ENCODE measurements at regions not wholly inside any gene's neighbourhood (a gene's known extent, or its start where the extent isn't known, plus 50 kb on each side); places are given as distances from the start of the nearest gene placed in this dataset.
A peak's percentile ranks its signal among the peaks of the same experiment; 100 is the strongest.
"Not testable (repeated sequence)": the region's sequence is repeated elsewhere in the genome, so short reads cannot be mapped to it uniquely, and the experiment has no call there.

DNA sequence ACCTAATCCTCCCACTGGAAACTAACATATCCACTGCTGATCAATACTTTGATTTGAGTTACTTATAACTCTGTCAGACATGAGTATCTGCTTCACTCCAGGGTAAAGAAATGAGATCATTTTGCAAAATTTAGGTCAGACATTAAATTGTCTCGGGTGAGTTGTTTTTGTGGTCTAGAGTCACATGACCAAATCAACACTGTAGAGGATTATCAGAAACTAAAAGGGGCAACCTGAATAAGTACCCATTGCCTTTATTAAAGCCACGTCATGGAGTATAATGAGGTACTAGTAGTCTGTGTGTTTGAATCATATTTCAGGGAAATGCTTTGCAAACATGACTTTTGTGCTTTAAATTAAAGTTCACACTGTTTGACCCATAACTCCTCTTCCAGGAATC lies 107.7 kb upstream of the ADO start:
- ATAC-seq (ENCODE audit: low read depth) (peak; percentile 75), DNase-seq (ENCODE audit: low spot score in 2 of 2) (no peak)
- Mint-ChIP-seq H3K4me1 (peaks cover 9% of the 10 kb centered on the region), H3K27me3 (no peaks in the 10 kb centered on the region), H3K27ac (no peak overlapping the region), H3K9me3 (peaks cover 6% of the 10 kb centered on the region), H3K36me3 (peaks cover 1% of the 10 kb centered on the region), H3K4me3 (no peak overlapping the region)

DNA sequence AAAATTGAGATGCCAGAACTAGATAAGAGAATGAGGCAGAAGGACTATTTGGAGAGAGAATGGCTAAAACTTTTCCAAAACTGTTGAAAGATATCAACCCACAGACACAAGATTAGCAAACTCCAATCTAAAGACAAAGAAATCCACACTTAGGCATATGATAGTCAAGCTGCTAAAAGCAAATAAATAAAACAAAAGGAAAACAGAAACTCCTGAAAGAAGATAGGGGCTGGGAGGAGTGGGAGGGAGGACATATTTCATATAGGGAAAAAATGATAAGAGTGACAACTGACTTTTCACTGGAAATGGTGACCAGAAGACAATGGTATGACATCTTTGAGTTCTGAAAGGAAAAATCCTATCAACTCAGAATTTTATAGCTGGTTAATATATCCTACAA lies 105.4 kb upstream of the ADO start:
- no peak overlapping the region for H3K4me3 Mint-ChIP-seq
- DNase-seq (ENCODE audit: low spot score in 2 of 2) (no peak), ATAC-seq (ENCODE audit: low read depth) (no peak)
- H3K4me1 Mint-ChIP-seq: peaks cover 12% of the 10 kb centered on the region
- H3K36me3 Mint-ChIP-seq: peaks cover 1% of the 10 kb centered on the region
- no peak overlapping the region for H3K27ac Mint-ChIP-seq
- H3K27me3 Mint-ChIP-seq: no peaks in the 10 kb centered on the region
- H3K9me3 Mint-ChIP-seq: peaks cover 5% of the 10 kb centered on the region

DNA sequence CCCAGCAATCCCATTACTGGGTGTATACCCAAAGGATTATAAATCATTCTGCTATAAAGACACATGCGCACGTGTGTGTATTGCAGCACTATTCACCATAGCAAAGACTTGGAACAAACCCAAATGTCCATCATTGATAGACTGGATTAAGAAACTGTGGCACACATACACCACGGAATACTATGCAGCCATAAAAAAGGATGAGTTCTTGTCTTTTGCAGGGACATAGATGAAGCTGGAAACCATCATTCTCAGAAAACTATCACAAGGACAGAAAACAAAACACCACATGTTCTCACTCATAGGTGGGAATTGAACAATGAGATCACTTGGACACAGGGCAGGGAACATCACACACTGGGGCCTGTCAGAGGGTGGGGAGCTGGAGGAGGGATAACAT lies 100.4 kb upstream of the ADO start:
- ATAC-seq (ENCODE audit: low read depth); H3K4me3 Mint-ChIP-seq; H3K27ac Mint-ChIP-seq; DNase-seq (ENCODE audit: low spot score in 2 of 2); H3K9me3 Mint-ChIP-seq; H3K36me3 Mint-ChIP-seq; H3K27me3 Mint-ChIP-seq: not testable (repeated sequence)
- peaks cover 20% of the 10 kb centered on the region for H3K4me1 Mint-ChIP-seq

DNA sequence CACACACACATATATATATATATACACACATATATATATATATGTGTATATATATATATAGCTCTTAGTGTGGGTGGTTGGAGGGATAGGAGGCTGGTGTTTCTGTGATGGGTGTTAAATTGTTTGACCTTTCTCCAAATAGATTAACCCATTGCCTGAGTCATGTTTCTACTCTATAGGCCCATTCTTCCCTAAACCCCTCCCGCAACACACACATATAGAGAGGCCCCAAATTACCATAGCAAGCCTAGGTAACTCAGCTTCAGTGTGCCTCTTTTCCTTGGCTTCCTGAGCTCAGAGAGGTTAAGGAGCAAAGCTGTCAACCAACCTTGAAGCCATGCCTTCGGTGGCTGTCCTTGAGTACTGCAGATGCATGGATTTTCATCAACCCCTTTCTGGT lies 98.7 kb upstream of the ADO start:
- Mint-ChIP-seq H3K27ac (no peak overlapping the region), H3K27me3 (no peaks in the 10 kb centered on the region), H3K4me1 (peaks cover 23% of the 10 kb centered on the region), H3K9me3 (no peaks in the 10 kb centered on the region), H3K36me3 (peaks cover 3% of the 10 kb centered on the region), H3K4me3 (no peak overlapping the region)
- DNase-seq (ENCODE audit: low spot score in 2 of 2) (no peak), ATAC-seq (ENCODE audit: low read depth) (no peak)

DNA sequence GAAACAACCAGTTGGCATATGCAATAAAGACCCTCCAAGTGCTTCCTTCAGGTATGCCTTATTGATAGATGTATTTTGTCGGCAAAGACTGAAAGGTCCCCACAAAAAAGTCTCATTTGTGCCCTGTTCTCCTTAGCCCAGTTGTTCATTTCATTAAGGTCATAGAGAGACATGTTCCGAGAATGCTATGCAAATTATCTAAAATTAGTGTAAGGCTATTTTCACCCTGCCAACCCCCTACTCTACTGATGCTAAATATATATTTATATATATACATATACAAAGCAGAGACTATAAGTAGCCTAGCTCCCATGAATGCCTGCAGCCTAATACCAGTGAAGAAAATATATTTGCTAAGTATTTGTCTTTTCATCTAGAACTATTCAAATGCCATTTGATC lies 96.7 kb upstream of the ADO start:
- Mint-ChIP-seq H3K36me3 (peaks cover 5% of the 10 kb centered on the region), H3K4me3 (no peak overlapping the region), H3K27me3 (no peaks in the 10 kb centered on the region), H3K9me3 (peaks cover 2% of the 10 kb centered on the region), H3K4me1 (peaks cover 19% of the 10 kb centered on the region), H3K27ac (no peak overlapping the region)
- ATAC-seq (ENCODE audit: low read depth) (no peak), DNase-seq (ENCODE audit: low spot score in 2 of 2) (no peak)

DNA sequence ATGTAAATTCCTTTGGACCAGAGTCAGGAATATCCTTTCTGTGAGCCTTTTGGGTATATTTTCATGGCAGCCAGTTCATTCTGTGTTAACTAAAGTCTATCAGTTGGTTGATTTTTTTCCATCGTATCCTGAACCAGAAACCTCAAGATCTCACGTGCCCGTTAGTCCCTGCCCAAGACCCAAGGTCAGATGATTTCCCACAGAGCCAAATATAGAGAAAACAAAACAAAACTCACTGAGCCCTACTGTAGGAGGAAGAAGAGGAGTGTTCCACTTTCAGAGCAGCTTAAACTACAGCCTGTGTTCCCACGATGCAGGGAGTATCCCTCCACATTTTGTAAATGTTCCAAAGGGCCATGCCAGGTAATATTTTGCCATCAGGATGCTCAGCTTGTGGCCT lies 96.0 kb upstream of the ADO start:
- DNase-seq (ENCODE audit: low spot score in 2 of 2) (no peak), ATAC-seq (ENCODE audit: low read depth) (peak; percentile 42)
- Mint-ChIP-seq H3K4me3 (peak overlapping the region; percentile 3), H3K27me3 (no peaks in the 10 kb centered on the region), H3K36me3 (peaks cover 5% of the 10 kb centered on the region), H3K27ac (peak overlapping the region; percentile 6), H3K9me3 (peaks cover 2% of the 10 kb centered on the region), H3K4me1 (peaks cover 19% of the 10 kb centered on the region)

DNA sequence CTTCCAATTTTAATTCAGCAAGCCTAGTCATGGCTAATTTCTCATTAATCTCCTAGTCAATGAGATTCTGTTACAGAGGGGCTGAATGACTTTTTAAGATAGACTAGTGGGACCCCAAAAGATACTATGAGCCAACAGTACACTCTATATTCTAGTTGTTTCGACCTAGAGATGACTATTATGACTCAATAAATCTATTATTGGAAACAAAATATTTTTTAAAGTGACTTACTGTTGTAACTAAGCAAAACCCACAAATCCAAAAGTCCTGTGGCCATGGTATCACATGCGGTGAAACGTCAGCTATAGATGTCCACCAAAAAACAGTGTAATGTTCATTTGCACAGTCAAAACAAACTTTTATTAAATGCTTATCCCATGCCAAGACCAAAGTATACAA lies 95.3 kb upstream of the ADO start:
- Mint-ChIP-seq H3K27ac (peak overlapping the region; percentile 6), H3K4me1 (peaks cover 19% of the 10 kb centered on the region), H3K9me3 (peaks cover 2% of the 10 kb centered on the region), H3K4me3 (no peak overlapping the region), H3K27me3 (no peaks in the 10 kb centered on the region), H3K36me3 (peaks cover 5% of the 10 kb centered on the region)
- no peak for DNase-seq (ENCODE audit: low spot score in 2 of 2)
- no peak for ATAC-seq (ENCODE audit: low read depth)

DNA sequence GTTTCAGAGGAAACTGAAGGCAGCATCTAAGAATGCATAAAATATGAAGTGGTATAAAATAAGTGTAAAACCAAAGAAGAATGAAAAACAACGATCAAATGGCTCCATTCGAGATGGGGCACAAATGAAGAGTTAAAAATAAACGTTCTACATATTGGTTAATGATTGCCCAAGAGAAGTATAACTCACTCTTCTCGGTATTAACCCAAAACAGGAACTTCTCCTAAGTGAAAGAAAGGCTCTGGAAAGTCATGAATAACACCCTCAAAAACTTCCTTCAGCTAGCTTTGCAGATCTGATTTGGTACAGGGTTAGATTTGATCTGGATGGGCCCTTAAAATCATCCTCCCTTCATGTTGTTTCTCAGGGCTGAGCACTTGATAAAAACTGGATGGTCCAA lies 94.3 kb upstream of the ADO start:
- no peak for DNase-seq (ENCODE audit: low spot score in 2 of 2)
- Mint-ChIP-seq H3K9me3 (peaks cover 2% of the 10 kb centered on the region), H3K27me3 (no peaks in the 10 kb centered on the region), H3K4me1 (peaks cover 19% of the 10 kb centered on the region), H3K4me3 (no peak overlapping the region), H3K36me3 (peaks cover 5% of the 10 kb centered on the region), H3K27ac (no peak overlapping the region)
- ATAC-seq (ENCODE audit: low read depth): no peak

DNA sequence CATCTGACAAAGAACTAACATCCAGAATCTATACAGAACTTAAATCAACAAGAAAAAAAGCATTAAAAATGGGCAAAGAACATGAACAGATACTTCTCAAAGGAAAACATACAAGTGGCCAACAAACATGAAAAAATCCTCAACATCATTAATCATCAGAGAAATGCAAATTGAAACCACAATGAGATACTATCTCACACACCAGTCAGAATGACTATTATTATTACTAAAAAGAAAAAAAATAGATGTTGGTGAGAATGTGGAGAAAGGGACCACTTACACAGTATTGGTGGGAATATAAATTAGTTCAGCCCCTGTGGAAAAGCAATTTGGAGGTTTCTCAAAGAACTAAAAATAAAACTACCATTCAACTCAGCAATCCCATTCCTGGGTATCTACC lies 89.1 kb upstream of the ADO start:
- Mint-ChIP-seq H3K36me3 (peaks cover 5% of the 10 kb centered on the region), H3K27ac (no peak overlapping the region), H3K27me3 (no peaks in the 10 kb centered on the region), H3K9me3 (peaks cover 2% of the 10 kb centered on the region), H3K4me3 (no peak overlapping the region), H3K4me1 (no peaks in the 10 kb centered on the region)
- ATAC-seq (ENCODE audit: low read depth): no peak
- no peak for DNase-seq (ENCODE audit: low spot score in 2 of 2)

DNA sequence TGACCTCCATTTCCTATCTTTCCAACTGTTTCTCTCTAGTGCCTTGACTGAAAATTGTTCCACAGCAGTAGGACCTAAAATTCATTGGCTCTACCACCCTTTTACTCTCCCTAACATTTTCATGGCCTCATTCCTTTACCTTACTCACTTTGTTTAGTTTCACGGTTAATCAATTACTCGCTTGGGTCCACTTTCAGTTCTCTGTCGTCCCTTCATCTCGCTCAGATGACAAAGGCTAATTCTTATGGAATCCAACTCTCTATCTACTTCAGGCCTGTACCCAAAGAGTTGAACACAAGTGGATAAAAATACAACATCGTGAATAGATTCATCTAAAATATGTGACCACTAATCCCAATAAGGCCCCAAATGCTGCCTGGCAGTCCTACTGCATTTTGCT lies 85.9 kb upstream of the ADO start:
- no peak overlapping the region for H3K27ac Mint-ChIP-seq
- no peak overlapping the region for H3K4me3 Mint-ChIP-seq
- ATAC-seq (ENCODE audit: low read depth) (no peak), DNase-seq (ENCODE audit: low spot score in 2 of 2) (no peak)
- H3K4me1 Mint-ChIP-seq: no peaks in the 10 kb centered on the region
- no peaks in the 10 kb centered on the region for H3K27me3 Mint-ChIP-seq
- H3K36me3 Mint-ChIP-seq: no peaks in the 10 kb centered on the region
- no peaks in the 10 kb centered on the region for H3K9me3 Mint-ChIP-seq

DNA sequence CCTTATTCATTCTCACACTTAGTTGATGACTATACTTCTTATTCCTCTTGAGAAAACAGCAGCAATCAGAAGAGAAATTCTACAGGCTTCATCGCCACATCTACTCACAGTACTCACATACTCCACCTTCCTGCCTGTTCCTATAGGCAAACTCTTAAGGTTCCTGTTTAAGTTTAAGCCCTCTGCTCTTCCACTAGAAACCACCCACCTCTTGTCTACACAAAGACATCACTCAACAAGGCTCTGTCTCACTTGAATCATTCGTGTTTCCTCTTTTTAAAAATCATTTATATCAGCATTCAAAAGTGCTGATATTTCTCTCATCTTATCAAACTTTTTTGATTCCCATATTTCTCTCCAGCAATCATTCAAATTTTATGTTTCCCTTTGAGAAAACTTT lies 85.5 kb upstream of the ADO start:
- Mint-ChIP-seq H3K4me3 (no peak overlapping the region), H3K36me3 (no peaks in the 10 kb centered on the region), H3K27ac (no peak overlapping the region), H3K4me1 (no peaks in the 10 kb centered on the region), H3K27me3 (no peaks in the 10 kb centered on the region), H3K9me3 (no peaks in the 10 kb centered on the region)
- ATAC-seq (ENCODE audit: low read depth) (no peak), DNase-seq (ENCODE audit: low spot score in 2 of 2) (no peak)

DNA sequence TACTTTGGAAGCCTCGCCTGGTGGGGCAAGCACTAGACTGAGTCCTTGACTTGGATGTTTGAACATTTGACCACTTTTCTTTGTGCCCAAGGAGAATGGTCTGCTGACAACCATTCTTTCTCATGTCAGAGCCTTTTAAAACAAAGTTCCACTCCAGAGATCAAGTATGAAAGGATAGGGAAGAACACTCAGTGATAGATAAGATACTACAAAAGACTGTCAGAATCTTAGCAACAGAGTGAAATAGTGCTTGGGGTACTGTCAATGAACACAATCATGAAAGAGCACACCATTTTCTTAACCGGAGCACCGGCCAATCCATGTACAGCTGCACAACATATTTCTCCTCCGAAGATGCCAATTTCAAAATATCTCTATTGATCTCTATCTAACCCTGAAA lies 82.8 kb upstream of the ADO start:
- no peaks in the 10 kb centered on the region for H3K36me3 Mint-ChIP-seq
- H3K27ac Mint-ChIP-seq: no peak overlapping the region
- H3K4me3 Mint-ChIP-seq: no peak overlapping the region
- no peak for DNase-seq (ENCODE audit: low spot score in 2 of 2)
- H3K9me3 Mint-ChIP-seq: no peaks in the 10 kb centered on the region
- ATAC-seq (ENCODE audit: low read depth): no peak
- no peaks in the 10 kb centered on the region for H3K27me3 Mint-ChIP-seq
- no peaks in the 10 kb centered on the region for H3K4me1 Mint-ChIP-seq

DNA sequence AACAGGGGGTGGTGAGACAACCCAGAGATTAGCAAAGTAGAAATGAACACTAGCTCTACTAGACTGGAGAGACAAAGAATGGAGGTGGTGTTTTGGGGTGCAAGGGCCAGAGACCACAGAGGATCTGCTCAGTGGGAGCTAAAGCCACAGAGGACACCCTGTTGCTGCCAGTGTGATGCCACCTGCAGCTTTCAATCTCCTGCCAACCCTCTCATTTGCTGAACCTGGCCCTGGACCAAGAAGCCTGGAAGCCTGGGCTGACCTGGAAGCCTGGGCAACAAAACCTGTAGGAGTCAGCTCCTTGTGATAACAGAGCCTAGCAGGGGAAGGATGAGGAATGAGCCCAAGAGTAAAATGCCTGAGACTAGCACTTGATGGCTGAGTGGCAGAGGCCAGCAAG lies 81.1 kb upstream of the ADO start:
- H3K9me3 Mint-ChIP-seq: no peaks in the 10 kb centered on the region
- H3K4me1 Mint-ChIP-seq: no peaks in the 10 kb centered on the region
- ATAC-seq (ENCODE audit: low read depth) (no peak), DNase-seq (ENCODE audit: low spot score in 2 of 2) (no peak)
- H3K27ac Mint-ChIP-seq: no peak overlapping the region
- no peaks in the 10 kb centered on the region for H3K36me3 Mint-ChIP-seq
- no peak overlapping the region for H3K4me3 Mint-ChIP-seq
- H3K27me3 Mint-ChIP-seq: no peaks in the 10 kb centered on the region

DNA sequence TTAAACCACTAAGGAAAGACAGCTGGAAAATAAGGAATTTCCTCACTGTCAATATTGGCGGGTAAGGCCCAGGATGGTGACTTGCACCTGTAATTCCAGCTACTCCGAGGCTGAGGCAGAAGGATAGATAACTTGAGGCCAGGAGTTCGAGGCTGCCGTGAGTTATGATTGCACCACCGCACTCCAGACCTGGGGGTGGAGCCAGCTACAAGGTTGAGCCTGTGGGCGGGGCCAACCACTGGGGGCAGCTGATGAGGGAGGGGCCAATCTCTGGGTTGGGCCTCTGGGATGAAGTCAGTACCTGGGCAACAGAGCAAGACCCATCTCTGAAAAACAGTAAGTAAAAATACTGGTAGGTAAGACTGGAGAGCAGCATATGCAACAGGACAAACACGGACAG lies 80.1 kb upstream of the ADO start:
- ATAC-seq (ENCODE audit: low read depth): no peak
- Mint-ChIP-seq H3K27ac (no peak overlapping the region), H3K4me1 (no peaks in the 10 kb centered on the region), H3K4me3 (no peak overlapping the region), H3K36me3 (no peaks in the 10 kb centered on the region), H3K27me3 (no peaks in the 10 kb centered on the region), H3K9me3 (peaks cover 1% of the 10 kb centered on the region)
- no peak for DNase-seq (ENCODE audit: low spot score in 2 of 2)

DNA sequence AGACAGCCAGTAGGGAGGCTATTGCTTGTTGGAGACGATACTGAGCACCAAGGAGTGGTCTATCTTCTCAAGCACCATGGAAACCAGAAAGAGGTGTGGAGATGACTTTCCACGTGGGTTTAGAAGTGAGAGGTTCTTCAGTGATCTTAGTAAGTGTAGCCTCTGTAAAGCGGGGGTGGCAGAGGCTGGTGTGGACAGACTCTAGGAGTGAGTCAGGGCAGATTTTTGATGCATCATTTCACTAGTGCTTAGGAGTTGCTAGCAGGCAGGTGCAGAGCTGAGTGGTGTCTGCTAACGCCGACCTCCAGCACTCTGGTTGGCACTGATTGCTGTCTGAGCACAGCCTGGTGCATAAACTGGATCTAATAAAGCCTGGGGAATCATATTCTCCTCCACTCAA lies 78.4 kb upstream of the ADO start:
- Mint-ChIP-seq H3K27ac (no peak overlapping the region), H3K36me3 (no peaks in the 10 kb centered on the region), H3K9me3 (peaks cover 1% of the 10 kb centered on the region), H3K4me1 (no peaks in the 10 kb centered on the region), H3K27me3 (no peaks in the 10 kb centered on the region), H3K4me3 (no peak overlapping the region)
- ATAC-seq (ENCODE audit: low read depth) (no peak), DNase-seq (ENCODE audit: low spot score in 2 of 2) (no peak)

DNA sequence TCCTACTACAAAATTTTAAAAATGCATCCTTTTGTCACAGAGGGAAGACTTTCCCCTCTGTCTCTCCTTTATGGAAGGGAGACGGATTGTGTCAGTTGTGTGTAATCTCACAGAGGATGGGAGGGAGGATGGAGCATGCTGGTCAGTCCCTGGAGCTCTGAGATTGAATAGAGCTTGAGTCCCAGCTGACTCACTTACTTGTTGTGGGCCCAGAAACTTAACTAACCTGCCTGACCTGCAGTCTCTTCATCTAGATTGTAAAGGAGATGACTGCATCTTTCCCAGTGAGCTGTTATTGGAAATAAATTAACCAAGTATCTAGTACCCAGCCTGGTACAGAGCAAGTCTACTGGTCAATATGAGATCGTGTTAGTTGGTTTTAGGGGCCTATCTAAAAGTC lies 77.9 kb upstream of the ADO start:
- H3K9me3 Mint-ChIP-seq: peaks cover 1% of the 10 kb centered on the region
- H3K36me3 Mint-ChIP-seq: no peaks in the 10 kb centered on the region
- no peak for ATAC-seq (ENCODE audit: low read depth)
- no peak overlapping the region for H3K4me3 Mint-ChIP-seq
- no peak for DNase-seq (ENCODE audit: low spot score in 2 of 2)
- no peaks in the 10 kb centered on the region for H3K4me1 Mint-ChIP-seq
- H3K27ac Mint-ChIP-seq: no peak overlapping the region
- no peaks in the 10 kb centered on the region for H3K27me3 Mint-ChIP-seq
